SW480 (cell line): ENCODE measurements at regions not wholly inside any gene's neighbourhood (a gene's known extent, or its start where the extent isn't known, plus 50 kb on each side); places are given as distances from the start of the nearest gene placed in this dataset.

ENCODE experiments used
- DNase-seq: peaks from one replicate; pipeline ENCODE4 v3.0.0-alpha.2; 2016; ENCODE audit warnings: low spot score

GRCh38 chr9:85428230-85428629 lies 313.5 kb downstream of the AGTPBP1 start:
- no peak for DNase-seq

- DNase-seq: no peak
Measured at GRCh38 chr9:85427772-85428171, 314.0 kb downstream of the AGTPBP1 start.

GRCh38 chr9:85425153-85425611 lies 316.6 kb downstream of the AGTPBP1 start:
- DNase-seq: peak; percentile 71

- no peak for DNase-seq
Measured at GRCh38 chr9:85423422-85423821, 318.3 kb downstream of the AGTPBP1 start.

GRCh38 chr9:85421641-85422040 lies 320.1 kb downstream of the AGTPBP1 start:
- no peak for DNase-seq

- DNase-seq: no peak
Measured at GRCh38 chr9:85420750-85421149, 321.0 kb downstream of the AGTPBP1 start.

- DNase-seq: no peak
Measured at GRCh38 chr9:85417674-85418073, 324.1 kb downstream of the AGTPBP1 start.

- no peak for DNase-seq
Measured at GRCh38 chr9:85416715-85417114, 325.0 kb downstream of the AGTPBP1 start.

GRCh38 chr9:85414390-85414789 lies 327.4 kb downstream of the AGTPBP1 start:
- no peak for DNase-seq

- DNase-seq: no peak
Measured at GRCh38 chr9:85408494-85408893, 333.3 kb downstream of the AGTPBP1 start.

GRCh38 chr9:85405566-85405950 lies 336.2 kb downstream of the AGTPBP1 start:
- DNase-seq: no peak

- no peak for DNase-seq
Measured at GRCh38 chr9:85404911-85405565, 336.7 kb downstream of the AGTPBP1 start.

GRCh38 chr9:85402551-85402950 lies 339.2 kb downstream of the AGTPBP1 start:
- DNase-seq: no peak

GRCh38 chr9:85401998-85402397 lies 339.8 kb downstream of the AGTPBP1 start:
- DNase-seq: peak; percentile 69

- no peak for DNase-seq
Measured at GRCh38 chr9:85397005-85397404, 344.7 kb downstream of the AGTPBP1 start.

GRCh38 chr9:85392260-85392659 lies 349.5 kb downstream of the AGTPBP1 start:
- DNase-seq: no peak

GRCh38 chr9:85377731-85378289 lies 363.9 kb downstream of the AGTPBP1 start:
- peak; percentile 98 for DNase-seq

- no peak for DNase-seq
Measured at GRCh38 chr9:85368781-85369180, 373.0 kb downstream of the AGTPBP1 start.

GRCh38 chr9:85359161-85359560 lies 382.6 kb downstream of the AGTPBP1 start:
- no peak for DNase-seq

- DNase-seq: no peak
Measured at GRCh38 chr9:85349046-85349445, 392.7 kb downstream of the AGTPBP1 start.

- DNase-seq: no peak
Measured at GRCh38 chr9:85347541-85347940, 394.2 kb downstream of the AGTPBP1 start.

- DNase-seq: no peak
Measured at GRCh38 chr9:85344901-85345300, 396.9 kb downstream of the AGTPBP1 start.

GRCh38 chr9:85339338-85339737 lies 402.4 kb downstream of the AGTPBP1 start:
- DNase-seq: peak; percentile 46

- no peak for DNase-seq
Measured at GRCh38 chr9:85334228-85334627, 407.5 kb downstream of the AGTPBP1 start.
